ENCODE measurements at regions not wholly inside any gene's neighbourhood (a gene's known extent, or its start where the extent isn't known, plus 50 kb on each side); places are given as distances from the start of the nearest gene placed in this dataset.
A peak's percentile ranks its signal among the peaks of the same experiment; 100 is the strongest.

DNA sequence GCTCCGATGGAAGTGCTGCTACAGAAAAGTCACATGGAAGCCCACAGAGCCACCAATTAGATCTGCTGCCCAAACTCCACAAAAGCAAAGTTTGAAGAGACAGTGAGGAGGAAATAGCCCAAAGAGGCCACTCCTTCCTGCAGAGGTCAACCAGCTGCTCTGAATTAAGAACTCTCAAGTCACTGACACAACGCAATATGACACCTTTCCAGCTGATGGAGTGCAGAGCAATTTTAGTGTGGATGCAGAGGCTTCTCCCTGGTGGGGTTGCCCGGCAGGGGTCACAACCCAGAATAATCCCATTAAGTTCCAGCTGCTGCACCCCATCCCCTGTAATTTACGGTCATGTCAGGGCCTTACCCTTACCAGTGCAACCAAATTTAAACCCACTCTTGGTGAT, 361.9 kb upstream of the JARID2 start:
- no peaks in the 10 kb centered on the region for H3K9me3 ChIP-seq (ENCODE audit: control insufficient read depth, low read depth, low read length)
- H3K79me1 ChIP-seq (ENCODE audit: insufficient read depth, low read depth, low read length, poor library complexity, severe bottlenecking) = no peaks in the 10 kb centered on the region
- H3K23me2 ChIP-seq (ENCODE audit: insufficient read length, low read depth, low read length, poor library complexity, severe bottlenecking) = no peaks in the 10 kb centered on the region
- peaks cover 6% of the 10 kb centered on the region; the same call in 1 of the 2 replicates for H3K79me2 ChIP-seq (ENCODE audit: insufficient read depth, low read length)
- no peak overlapping the region for H2BK5ac ChIP-seq (ENCODE audit: insufficient read length, low read length)
- Mint-ChIP-seq H3K36me3 (ENCODE audit: insufficient read depth in 1 of 3, low read depth in 3 of 3) (no peaks in the 10 kb centered on the region), H3K27me3 (ENCODE audit: low read depth) (no peaks in the 10 kb centered on the region; the same call in 1 of the 2 replicates), H3K4me1 (peaks cover 44 to 46% of the 10 kb centered on the region in 2 experiments), H3K27ac (peak overlapping the region in 2 of 3 experiments; percentile 46 to 86; a peak in 4 of 7 replicates), H3K9me3 (no peaks in the 10 kb centered on the region), H3K4me3 (no peak overlapping the region)
- H2BK15ac ChIP-seq (ENCODE audit: low read depth, low read length) = no peak overlapping the region
- TF ChIP-seq, protein P1, sequence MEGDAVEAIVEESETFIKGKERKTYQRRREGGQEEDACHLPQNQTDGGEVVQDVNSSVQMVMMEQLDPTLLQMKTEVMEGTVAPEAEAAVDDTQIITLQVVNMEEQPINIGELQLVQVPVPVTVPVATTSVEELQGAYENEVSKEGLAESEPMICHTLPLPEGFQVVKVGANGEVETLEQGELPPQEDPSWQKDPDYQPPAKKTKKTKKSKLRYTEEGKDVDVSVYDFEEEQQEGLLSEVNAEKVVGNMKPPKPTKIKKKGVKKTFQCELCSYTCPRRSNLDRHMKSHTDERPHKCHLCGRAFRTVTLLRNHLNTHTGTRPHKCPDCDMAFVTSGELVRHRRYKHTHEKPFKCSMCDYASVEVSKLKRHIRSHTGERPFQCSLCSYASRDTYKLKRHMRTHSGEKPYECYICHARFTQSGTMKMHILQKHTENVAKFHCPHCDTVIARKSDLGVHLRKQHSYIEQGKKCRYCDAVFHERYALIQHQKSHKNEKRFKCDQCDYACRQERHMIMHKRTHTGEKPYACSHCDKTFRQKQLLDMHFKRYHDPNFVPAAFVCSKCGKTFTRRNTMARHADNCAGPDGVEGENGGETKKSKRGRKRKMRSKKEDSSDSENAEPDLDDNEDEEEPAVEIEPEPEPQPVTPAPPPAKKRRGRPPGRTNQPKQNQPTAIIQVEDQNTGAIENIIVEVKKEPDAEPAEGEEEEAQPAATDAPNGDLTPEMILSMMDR (conservative IDR thresholded peaks at IDR 0.05) = no peak
- no peak overlapping the region for H3K18ac ChIP-seq (ENCODE audit: insufficient read length, low read depth, low read length)
- no peak overlapping the region for H2BK12ac ChIP-seq (ENCODE audit: insufficient read length, low read depth, low read length)
- WGBS (ENCODE audit: extremely low coverage, insufficient read length, low lambda C conversion rate) = no CpG with 5 or more reads among the region's 4 CpGs
- no peak overlapping the region for H2BK120ac ChIP-seq (ENCODE audit: low read depth, low read length, poor library complexity, severe bottlenecking)
- H2BK20ac ChIP-seq (ENCODE audit: low read depth, low read length, poor library complexity, severe bottlenecking) = no peak overlapping the region
- no peaks in the 10 kb centered on the region for H3K27me3 ChIP-seq (ENCODE audit: insufficient read depth, low read length)
- H3K14ac ChIP-seq (ENCODE audit: insufficient read depth, low read length) = no peak overlapping the region
- no peak overlapping the region for H3K56ac ChIP-seq (ENCODE audit: insufficient read length, low read depth, low read length)
- H3K9ac ChIP-seq (ENCODE audit: extremely low read depth, insufficient read length, low read length) = no peak overlapping the region
- H3K23ac ChIP-seq (ENCODE audit: insufficient read length, low read depth, low read length) = no peak overlapping the region
- H4K20me1 ChIP-seq (ENCODE audit: control insufficient read depth, insufficient read depth, insufficient read length) = no peaks in the 10 kb centered on the region
- no peak overlapping the region for H4K5ac ChIP-seq (ENCODE audit: insufficient read length, low read depth, low read length)
- H3T11ph ChIP-seq (ENCODE audit: low read length) = no peak overlapping the region
- H3K4me2 ChIP-seq (ENCODE audit: insufficient read depth, insufficient read length, low read length) = no peak overlapping the region
- H4K91ac ChIP-seq (ENCODE audit: insufficient read length, low read depth, low read length) = no peak overlapping the region
- H3K4ac ChIP-seq (ENCODE audit: low read depth, low read length) = no peak overlapping the region
- peak; percentile 45 for DNase-seq
- peaks cover 18% of the 10 kb centered on the region for H3K4me1 ChIP-seq (ENCODE audit: insufficient read depth, low read length)
- no peak overlapping the region for H2AK5ac ChIP-seq (ENCODE audit: insufficient read length, low read length)
- H3K27ac ChIP-seq (ENCODE audit: insufficient read length, low read depth, low read length) = no peak overlapping the region
- H2AFZ ChIP-seq (ENCODE audit: low read length) = no peak overlapping the region
- no peak overlapping the region for H4K8ac ChIP-seq (replicated peaks; ENCODE audit: insufficient read length, low read depth, low read length)
